Left ventricle myocardium inferior (tissue), 1 donor: ENCODE measurements at regions not wholly inside any gene's neighbourhood (a gene's known extent, or its start where the extent isn't known, plus 50 kb on each side); places are given as distances from the start of the nearest gene placed in this dataset.

ENCODE experiments used
- DNase-seq: peaks from one replicate; pipeline ENCODE4 v3.0.0-alpha.2; 2020
- H3K27ac ChIP-seq: fragments of 200-600 bp; replicated peaks from 2 replicates; pipeline ENCODE4 v1.8.0; 2021
- H3K27me3 ChIP-seq: fragments of 200-600 bp; 2 replicates; pipeline ENCODE4 v1.8.0; 2021; ENCODE audit warnings: low read depth
- H3K36me3 ChIP-seq: fragments of 200-600 bp; 2 replicates; pipeline ENCODE4 v1.8.0; 2021
- H3K4me1 ChIP-seq: fragments of 200-600 bp; 2 replicates; pipeline ENCODE4 v1.8.0; 2021
- H3K4me3 ChIP-seq: fragments of 200-600 bp; 2 replicates; pipeline ENCODE4 v1.8.0; 2021; ENCODE audit warnings: mild to moderate bottlenecking, moderate library complexity
- H3K9me3 ChIP-seq: fragments of 200-600 bp; replicated peaks from 2 replicates; pipeline ENCODE4 v1.8.0; 2021
- intact Hi-C: fragments of 100-400 bp; cut with micrococcal nuclease; formaldehyde crosslinking; loops from one replicate; pipeline ENCODE4 v1.11.0; 2022
- TF ChIP-seq, protein P1 (sequence below): fragments of 200-600 bp; IDR thresholded peaks from 2 replicates; pipeline ENCODE4 v1.8.0; 2021; ENCODE audit warnings: antibody characterized with exemption, mild to moderate bottlenecking, borderline replicate concordance
- donor health status: DM: no; HTN: yes; CAD: no; lungs with severe emphysema.

DNA sequence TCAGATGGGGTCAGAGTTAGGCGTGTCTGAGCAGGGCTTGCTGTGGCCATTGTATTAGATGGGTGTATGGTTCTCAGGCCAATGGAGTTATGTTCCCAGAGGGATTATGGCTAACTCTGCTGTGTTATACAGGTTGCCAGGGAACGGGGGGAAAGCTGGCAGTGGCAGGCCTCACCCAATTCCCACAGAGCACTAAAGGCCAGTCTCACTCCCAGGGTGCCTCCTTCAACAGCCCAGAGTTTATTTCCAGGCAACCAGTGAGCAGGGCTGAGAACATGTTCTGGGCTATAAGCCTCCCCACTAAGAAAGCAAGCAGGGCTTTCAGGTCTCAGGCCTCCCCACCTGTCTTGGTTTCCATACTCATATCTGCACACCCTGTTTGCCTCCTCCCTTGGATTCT lies 597.9 kb downstream of the ZNF608 start:
- H3K9me3 ChIP-seq: peaks cover 42% of the 10 kb centered on the region
- no peaks in the 10 kb centered on the region for H3K36me3 ChIP-seq
- intact Hi-C loops: no loop called here
- H3K27me3 ChIP-seq: no peaks in the 10 kb centered on the region
- H3K27ac ChIP-seq: no peak overlapping the region
- no peak overlapping the region for H3K4me3 ChIP-seq
- DNase-seq: no peak
- no peaks in the 10 kb centered on the region for H3K4me1 ChIP-seq
- TF ChIP-seq, protein P1, sequence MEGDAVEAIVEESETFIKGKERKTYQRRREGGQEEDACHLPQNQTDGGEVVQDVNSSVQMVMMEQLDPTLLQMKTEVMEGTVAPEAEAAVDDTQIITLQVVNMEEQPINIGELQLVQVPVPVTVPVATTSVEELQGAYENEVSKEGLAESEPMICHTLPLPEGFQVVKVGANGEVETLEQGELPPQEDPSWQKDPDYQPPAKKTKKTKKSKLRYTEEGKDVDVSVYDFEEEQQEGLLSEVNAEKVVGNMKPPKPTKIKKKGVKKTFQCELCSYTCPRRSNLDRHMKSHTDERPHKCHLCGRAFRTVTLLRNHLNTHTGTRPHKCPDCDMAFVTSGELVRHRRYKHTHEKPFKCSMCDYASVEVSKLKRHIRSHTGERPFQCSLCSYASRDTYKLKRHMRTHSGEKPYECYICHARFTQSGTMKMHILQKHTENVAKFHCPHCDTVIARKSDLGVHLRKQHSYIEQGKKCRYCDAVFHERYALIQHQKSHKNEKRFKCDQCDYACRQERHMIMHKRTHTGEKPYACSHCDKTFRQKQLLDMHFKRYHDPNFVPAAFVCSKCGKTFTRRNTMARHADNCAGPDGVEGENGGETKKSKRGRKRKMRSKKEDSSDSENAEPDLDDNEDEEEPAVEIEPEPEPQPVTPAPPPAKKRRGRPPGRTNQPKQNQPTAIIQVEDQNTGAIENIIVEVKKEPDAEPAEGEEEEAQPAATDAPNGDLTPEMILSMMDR: no peak

DNA sequence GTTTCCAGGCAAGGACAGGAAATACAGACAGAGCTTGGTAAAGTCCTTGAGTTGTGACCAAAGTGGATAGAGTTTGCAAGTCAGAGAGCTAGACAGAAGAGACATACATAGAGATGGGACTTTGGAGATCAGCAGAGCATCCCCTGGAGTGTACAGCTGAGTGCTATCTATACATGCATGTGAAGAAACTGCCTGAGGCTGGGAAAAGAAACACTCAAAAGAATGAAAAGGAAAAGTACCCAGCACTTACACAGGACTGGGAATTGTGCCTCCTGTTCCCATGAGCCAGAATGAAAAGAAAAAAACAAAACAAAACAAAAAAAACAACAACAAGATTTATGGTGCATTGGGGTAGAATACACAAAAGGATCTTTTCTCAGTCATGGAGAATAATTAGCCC lies 606.4 kb downstream of the ZNF608 start:
- TF ChIP-seq, protein P1: no peak
- intact Hi-C loops: no loop called here
- Histone ChIP-seq H3K4me3 (no peak overlapping the region), H3K27me3 (no peaks in the 10 kb centered on the region), H3K9me3 (no peaks in the 10 kb centered on the region), H3K4me1 (peaks cover 10% of the 10 kb centered on the region), H3K27ac (peak overlapping the region; percentile 37), H3K36me3 (no peaks in the 10 kb centered on the region)
- DNase-seq: no peak

DNA sequence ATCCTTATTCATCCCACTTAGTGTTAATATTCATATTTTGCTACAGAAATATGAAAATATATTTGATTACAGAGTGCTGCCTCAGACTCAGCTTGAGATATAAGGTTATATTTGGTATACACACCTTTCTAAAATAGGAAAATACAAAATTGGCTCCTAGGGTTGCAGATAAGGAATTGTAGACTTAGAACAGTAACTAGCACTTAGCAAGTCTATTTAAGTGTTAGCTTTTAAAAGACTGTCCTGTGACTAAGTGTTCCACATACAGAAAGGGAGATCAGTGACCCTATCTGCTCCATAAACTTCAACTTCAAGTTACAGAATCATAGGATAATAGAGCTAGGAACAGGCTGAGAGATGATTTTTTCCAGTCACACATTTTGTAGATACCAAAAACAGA lies 607.0 kb downstream of the ZNF608 start:
- Histone ChIP-seq H3K36me3 (no peaks in the 10 kb centered on the region), H3K9me3 (no peaks in the 10 kb centered on the region), H3K27me3 (no peaks in the 10 kb centered on the region), H3K27ac (peak overlapping the region; percentile 37), H3K4me1 (peaks cover 10% of the 10 kb centered on the region), H3K4me3 (no peak overlapping the region)
- TF ChIP-seq, protein P1: no peak
- no peak for DNase-seq
- intact Hi-C loops: no loop called here

DNA sequence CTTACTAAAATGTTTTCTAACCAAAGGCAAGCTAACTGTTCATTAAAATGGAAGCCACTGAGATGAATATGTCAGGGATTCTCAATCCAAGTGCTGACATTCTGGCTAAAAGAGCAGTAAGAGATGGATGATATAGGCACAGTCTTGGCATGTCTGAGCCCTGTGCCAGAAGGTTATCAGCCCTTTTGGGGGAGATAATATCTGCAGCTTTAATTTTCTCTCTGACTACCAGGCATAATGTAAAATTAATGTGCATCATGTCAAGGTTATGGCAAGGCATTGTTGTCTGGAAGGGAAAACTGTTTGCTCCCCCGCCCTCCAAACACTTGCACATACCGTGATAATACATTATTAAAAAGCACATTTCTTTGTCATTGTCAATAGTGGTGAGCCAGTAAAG lies 609.8 kb downstream of the ZNF608 start:
- intact Hi-C loops: no loop called here
- Histone ChIP-seq H3K27ac (no peak overlapping the region), H3K9me3 (no peaks in the 10 kb centered on the region), H3K27me3 (no peaks in the 10 kb centered on the region), H3K4me3 (no peak overlapping the region), H3K4me1 (peaks cover 10% of the 10 kb centered on the region), H3K36me3 (no peaks in the 10 kb centered on the region)
- TF ChIP-seq, protein P1: no peak
- no peak for DNase-seq

DNA sequence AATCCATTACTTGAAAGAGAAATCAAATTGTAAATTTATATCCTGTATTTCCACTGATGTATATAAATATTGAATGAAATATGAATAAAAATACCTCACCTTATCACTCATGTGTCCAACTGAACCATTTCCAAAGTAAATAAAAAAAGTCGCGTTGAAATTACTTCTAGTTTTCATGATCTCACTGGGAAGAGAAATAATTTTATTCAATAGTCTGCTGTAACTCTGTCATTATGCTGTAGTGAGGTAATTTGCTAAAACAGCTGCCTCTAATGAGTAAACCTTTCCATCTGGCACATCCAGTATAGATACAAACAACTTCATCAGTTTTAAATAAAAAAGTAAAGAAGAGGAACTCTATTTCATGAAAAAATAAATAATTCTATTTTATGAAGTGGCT lies 611.5 kb downstream of the ZNF608 start:
- no peak overlapping the region for H3K4me3 ChIP-seq
- peaks cover 10% of the 10 kb centered on the region for H3K4me1 ChIP-seq
- H3K27ac ChIP-seq: no peak overlapping the region
- DNase-seq: no peak
- intact Hi-C loops: no loop called here
- no peaks in the 10 kb centered on the region for H3K36me3 ChIP-seq
- H3K27me3 ChIP-seq: no peaks in the 10 kb centered on the region
- TF ChIP-seq, protein P1: no peak
- no peaks in the 10 kb centered on the region for H3K9me3 ChIP-seq

DNA sequence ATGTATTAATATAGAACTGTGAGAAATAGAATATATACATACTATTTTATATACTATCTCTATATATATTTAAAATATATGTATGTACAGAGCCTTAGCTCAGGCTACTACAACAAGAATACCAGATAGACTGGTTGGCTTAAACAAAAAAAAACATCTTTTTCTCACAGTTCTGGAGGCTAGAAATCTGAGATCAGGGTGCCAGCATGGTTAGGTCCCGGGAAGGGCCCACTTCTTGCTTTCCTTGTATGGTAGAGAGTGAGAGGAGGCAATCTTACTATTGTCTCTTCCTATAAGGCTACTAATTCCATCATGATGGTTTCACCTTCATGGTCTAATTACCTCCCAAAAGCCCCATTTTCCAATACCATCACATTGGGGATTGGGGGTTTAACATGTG lies 613.0 kb downstream of the ZNF608 start:
- H3K36me3 ChIP-seq: no peaks in the 10 kb centered on the region
- H3K27ac ChIP-seq: no peak overlapping the region
- intact Hi-C loops: no loop called here
- no peaks in the 10 kb centered on the region for H3K9me3 ChIP-seq
- TF ChIP-seq, protein P1: no peak
- no peak for DNase-seq
- H3K4me3 ChIP-seq: no peak overlapping the region
- H3K4me1 ChIP-seq: peaks cover 10% of the 10 kb centered on the region
- H3K27me3 ChIP-seq: no peaks in the 10 kb centered on the region
